ENCODE measurements at regions not wholly inside any gene's neighbourhood (a gene's known extent, or its start where the extent isn't known, plus 50 kb on each side); places are given as distances from the start of the nearest gene placed in this dataset.

DNA sequence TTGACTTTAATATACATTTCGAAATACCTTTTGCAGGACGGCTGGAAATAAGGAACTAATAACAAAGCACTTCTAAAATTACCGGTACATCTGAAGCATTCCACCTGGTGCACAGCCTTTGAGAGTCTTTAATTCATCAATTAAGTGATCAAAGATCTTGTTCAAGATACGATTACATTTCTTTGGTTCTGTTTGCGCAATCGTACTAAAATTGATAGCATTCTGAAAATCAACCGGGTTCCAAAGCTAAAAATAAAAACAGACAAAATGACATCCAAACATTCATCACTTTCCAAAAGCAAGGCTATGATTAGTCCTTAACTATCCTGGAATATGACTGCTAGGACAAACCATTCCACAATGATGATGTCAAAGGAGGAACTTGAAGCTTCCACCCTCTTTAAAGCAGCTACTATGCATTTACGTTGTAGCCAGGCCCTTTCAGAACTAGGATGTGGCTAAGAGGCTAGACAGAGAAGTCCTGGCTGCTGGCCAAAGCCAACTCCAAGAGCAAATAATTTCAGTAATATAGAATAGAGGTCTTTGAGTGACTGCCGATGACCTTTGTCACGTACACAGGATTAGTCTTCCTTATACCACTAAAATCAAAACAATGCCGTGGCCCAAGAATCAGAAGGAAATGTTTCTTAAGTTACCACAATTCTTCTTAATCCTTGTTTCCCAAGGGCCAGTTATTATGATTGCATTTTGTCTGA, 299.8 kb upstream of the PSMD7 start:
- ChIA-PET POLR2A (no interaction called here), CTCF (interaction anchor here (0.7 kb wide), 1 partner anchor 118 kb away, joined by 3 read pairs; no protein-coding TSS in a partner anchor)
- no peak for DNase-seq (ENCODE audit: extremely low spot score)
- no peak for TF ChIP-seq BHLHE40 (IDR thresholded peaks at IDR 0.05; ENCODE audit: borderline replicate concordance)
- TF ChIP-seq FOXA1 (IDR thresholded peaks at IDR 0.05) = no peak
- no peak for TF ChIP-seq LEF1 (IDR thresholded peaks at IDR 0.05; ENCODE audit: borderline replicate concordance)
- no peak for TF ChIP-seq TARDBP (IDR thresholded peaks at IDR 0.05)
- no peak for TF ChIP-seq FOXK2 (IDR thresholded peaks at IDR 0.05)
- TF ChIP-seq L3MBTL2 (conservative IDR thresholded peaks at IDR 0.05) = no peak
- TF ChIP-seq SP1 (IDR thresholded peaks at IDR 0.05) = no peak
- no peak for TF ChIP-seq ZNF384 (IDR thresholded peaks at IDR 0.05)
- TF ChIP-seq NFRKB (IDR thresholded peaks at IDR 0.05) = no peak
- TF ChIP-seq FOXM1 (IDR thresholded peaks at IDR 0.05; ENCODE audit: borderline replicate concordance) = no peak
- no peak for TF ChIP-seq HDGF (IDR thresholded peaks at IDR 0.05; ENCODE audit: borderline replicate concordance)
- no peak for TF ChIP-seq ELF4 (IDR thresholded peaks at IDR 0.05)
- TF ChIP-seq PKNOX1 (IDR thresholded peaks at IDR 0.05) = no peak
- no peak for TF ChIP-seq CTBP1 (IDR thresholded peaks at IDR 0.05; ENCODE audit: borderline replicate concordance)
- no peak for TF ChIP-seq SUZ12 (IDR thresholded peaks at IDR 0.05)
- TF ChIP-seq ARNT (IDR thresholded peaks at IDR 0.05) = no peak

DNA sequence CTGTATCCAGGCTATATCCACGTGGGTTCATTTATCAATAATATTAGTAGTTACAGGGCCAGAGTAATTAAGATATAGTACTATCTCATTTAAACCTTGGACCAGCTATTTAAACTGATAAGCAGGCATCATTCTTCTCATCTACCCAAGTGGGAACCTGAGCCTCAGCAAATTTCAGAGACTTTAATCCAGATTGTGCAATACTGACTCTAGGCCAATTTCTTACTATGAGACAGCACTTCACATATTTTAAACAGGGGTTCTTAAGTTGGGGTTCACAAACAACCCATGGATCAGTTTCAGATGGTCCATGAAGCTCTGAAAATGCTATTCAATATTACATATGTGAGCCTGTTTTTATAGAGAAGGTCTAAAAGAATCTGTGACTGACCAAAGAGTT, 302.7 kb upstream of the PSMD7 start:
- ChIA-PET CTCF (no interaction called here), POLR2A (no interaction called here)
- TF ChIP-seq ARNT (IDR thresholded peaks at IDR 0.05) = no peak
- TF ChIP-seq FOXM1 (IDR thresholded peaks at IDR 0.05; ENCODE audit: borderline replicate concordance) = no peak
- TF ChIP-seq FOXK2 (IDR thresholded peaks at IDR 0.05) = no peak
- no peak for TF ChIP-seq L3MBTL2 (conservative IDR thresholded peaks at IDR 0.05)
- no peak for TF ChIP-seq PKNOX1 (IDR thresholded peaks at IDR 0.05)
- no peak for TF ChIP-seq SP1 (IDR thresholded peaks at IDR 0.05)
- no peak for TF ChIP-seq TARDBP (IDR thresholded peaks at IDR 0.05)
- no peak for TF ChIP-seq NFRKB (IDR thresholded peaks at IDR 0.05)
- no peak for TF ChIP-seq BHLHE40 (IDR thresholded peaks at IDR 0.05; ENCODE audit: borderline replicate concordance)
- no peak for TF ChIP-seq ZNF384 (IDR thresholded peaks at IDR 0.05)
- no peak for TF ChIP-seq FOXA1 (IDR thresholded peaks at IDR 0.05)
- TF ChIP-seq ELF4 (IDR thresholded peaks at IDR 0.05) = no peak
- TF ChIP-seq CTBP1 (IDR thresholded peaks at IDR 0.05; ENCODE audit: borderline replicate concordance) = no peak
- DNase-seq (ENCODE audit: extremely low spot score) = no peak

DNA sequence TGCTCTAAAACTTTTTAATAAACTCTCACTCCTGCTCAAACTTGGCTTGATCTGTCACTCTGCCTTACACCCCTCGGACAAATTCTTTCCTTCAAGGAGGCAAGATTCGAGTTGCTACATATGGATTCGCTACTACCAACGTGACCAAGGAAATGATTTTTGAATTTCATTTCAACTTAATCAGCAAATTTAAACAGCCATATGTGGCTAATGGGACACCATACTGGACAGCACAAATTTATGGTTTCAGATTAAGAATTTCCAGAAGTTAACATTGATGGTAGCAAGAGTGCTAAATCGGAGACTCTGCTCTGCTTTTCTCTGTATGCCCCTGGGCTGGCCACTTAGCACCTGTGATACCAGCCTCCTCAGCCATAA, 318.2 kb upstream of the PSMD7 start:
- ChIA-PET CTCF (no interaction called here), POLR2A (no interaction called here)
- no peak for DNase-seq (ENCODE audit: extremely low spot score)
- no peak for TF ChIP-seq LEF1 (IDR thresholded peaks at IDR 0.05; ENCODE audit: borderline replicate concordance)
- TF ChIP-seq ZNF384 (IDR thresholded peaks at IDR 0.05) = no peak
- no peak for TF ChIP-seq FOXK2 (IDR thresholded peaks at IDR 0.05)
- no peak for TF ChIP-seq PKNOX1 (IDR thresholded peaks at IDR 0.05)
- no peak for TF ChIP-seq SUZ12 (IDR thresholded peaks at IDR 0.05)
- TF ChIP-seq NFRKB (IDR thresholded peaks at IDR 0.05) = no peak
- TF ChIP-seq ARNT (IDR thresholded peaks at IDR 0.05) = no peak
- no peak for TF ChIP-seq L3MBTL2 (conservative IDR thresholded peaks at IDR 0.05)
- TF ChIP-seq FOXA1 (IDR thresholded peaks at IDR 0.05) = no peak
- no peak for TF ChIP-seq TARDBP (IDR thresholded peaks at IDR 0.05)
- TF ChIP-seq FOXM1 (IDR thresholded peaks at IDR 0.05; ENCODE audit: borderline replicate concordance) = no peak
- TF ChIP-seq ELF4 (IDR thresholded peaks at IDR 0.05) = no peak
- no peak for TF ChIP-seq SP1 (IDR thresholded peaks at IDR 0.05)
- no peak for TF ChIP-seq HDGF (IDR thresholded peaks at IDR 0.05; ENCODE audit: borderline replicate concordance)
- TF ChIP-seq CTBP1 (IDR thresholded peaks at IDR 0.05; ENCODE audit: borderline replicate concordance) = no peak
- TF ChIP-seq BHLHE40 (IDR thresholded peaks at IDR 0.05; ENCODE audit: borderline replicate concordance) = no peak

DNA sequence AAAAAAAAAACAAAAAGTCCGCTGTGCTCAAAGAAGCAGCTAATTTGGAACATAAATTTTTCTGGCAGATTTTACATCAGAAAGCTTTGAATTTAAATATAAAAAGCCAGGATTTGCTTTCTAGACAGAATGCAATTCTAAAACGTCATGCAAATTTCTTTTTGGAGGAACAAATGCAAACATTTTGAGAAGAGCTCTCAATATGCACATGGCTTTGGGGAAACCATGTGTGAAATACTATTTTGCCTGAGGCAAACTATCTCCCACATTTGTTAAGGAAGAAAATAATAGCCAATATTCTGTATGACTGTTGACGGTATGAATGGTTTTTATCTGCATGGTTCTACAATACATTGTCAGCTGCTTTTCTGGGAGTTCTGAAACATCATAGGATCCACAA, 320.0 kb upstream of the PSMD7 start:
- POLR2A ChIA-PET = no interaction called here
- TF ChIP-seq TARDBP (IDR thresholded peaks at IDR 0.05) (no peak), FOXK2 (IDR thresholded peaks at IDR 0.05) (no peak), BHLHE40 (IDR thresholded peaks at IDR 0.05; ENCODE audit: borderline replicate concordance) (no peak), ARNT (IDR thresholded peaks at IDR 0.05) (no peak), SP1 (IDR thresholded peaks at IDR 0.05) (no peak), PKNOX1 (IDR thresholded peaks at IDR 0.05) (no peak), CTBP1 (IDR thresholded peaks at IDR 0.05; ENCODE audit: borderline replicate concordance) (no peak), NFRKB (IDR thresholded peaks at IDR 0.05) (no peak), ZNF384 (IDR thresholded peaks at IDR 0.05) (no peak)
- DNase-seq (ENCODE audit: extremely low spot score) = no peak
- CTCF ChIA-PET = no interaction called here

DNA sequence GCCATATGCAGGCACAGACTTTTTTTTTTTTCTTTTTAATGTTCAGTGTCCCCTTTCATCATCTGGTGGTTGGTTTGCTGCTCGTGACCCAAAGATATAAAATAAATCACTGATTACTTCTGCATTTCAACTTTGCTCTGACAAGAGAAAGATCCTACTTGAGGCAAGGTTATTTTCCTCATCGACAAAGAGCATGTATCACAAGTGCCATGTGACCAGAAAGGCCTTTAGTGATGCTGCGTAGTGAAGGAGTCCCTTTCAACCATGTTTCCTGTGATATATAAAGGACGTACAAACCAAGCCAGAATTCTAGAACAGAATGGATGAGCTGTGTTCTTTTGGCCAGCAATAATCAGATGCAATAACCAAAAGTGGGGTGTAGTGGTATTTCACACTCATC, 323.4 kb upstream of the PSMD7 start:
- POLR2A ChIA-PET = no interaction called here
- no peak for TF ChIP-seq BHLHE40 (IDR thresholded peaks at IDR 0.05; ENCODE audit: borderline replicate concordance)
- TF ChIP-seq SUZ12 (IDR thresholded peaks at IDR 0.05) = no peak
- no peak for TF ChIP-seq SP1 (IDR thresholded peaks at IDR 0.05)
- no peak for TF ChIP-seq ZNF384 (IDR thresholded peaks at IDR 0.05)
- TF ChIP-seq CTBP1 (IDR thresholded peaks at IDR 0.05; ENCODE audit: borderline replicate concordance) = no peak
- no peak for TF ChIP-seq L3MBTL2 (conservative IDR thresholded peaks at IDR 0.05)
- no peak for TF ChIP-seq FOXA1 (IDR thresholded peaks at IDR 0.05)
- TF ChIP-seq HDGF (IDR thresholded peaks at IDR 0.05; ENCODE audit: borderline replicate concordance) = no peak
- no peak for TF ChIP-seq LEF1 (IDR thresholded peaks at IDR 0.05; ENCODE audit: borderline replicate concordance)
- TF ChIP-seq TARDBP (IDR thresholded peaks at IDR 0.05) = no peak
- no peak for TF ChIP-seq FOXK2 (IDR thresholded peaks at IDR 0.05)
- TF ChIP-seq ELF4 (IDR thresholded peaks at IDR 0.05) = no peak
- TF ChIP-seq NFRKB (IDR thresholded peaks at IDR 0.05) = no peak
- TF ChIP-seq PKNOX1 (IDR thresholded peaks at IDR 0.05) = no peak
- no peak for TF ChIP-seq ARNT (IDR thresholded peaks at IDR 0.05)
- TF ChIP-seq FOXM1 (IDR thresholded peaks at IDR 0.05; ENCODE audit: borderline replicate concordance) = no peak
- CTCF ChIA-PET = no interaction called here
- no peak for DNase-seq (ENCODE audit: extremely low spot score)

Measured in HEK293T (cell line).